GM18505 (cell line): ENCODE measurements at regions not wholly inside any gene's neighbourhood (a gene's known extent, or its start where the extent isn't known, plus 50 kb on each side); places are given as distances from the start of the nearest gene placed in this dataset.

Source experiments
- ATAC-seq: cut with Tn5 transposase; IDR thresholded peaks from one replicate; pipeline ENCODE4 v1.9.1; 2021; ENCODE audit not compliant: unreplicated experiment
- POLR2A ChIP-seq: IDR thresholded peaks from 4 replicates; pipeline ENCODE4 v1.6.1; 2011; ENCODE audit warnings: borderline replicate concordance; ENCODE audit not compliant: insufficient read depth, insufficient read length; ENCODE audit errors: extremely low read depth

- TF ChIP-seq POLR2A: no peak
- ATAC-seq: no peak
Observed at GRCh38 chr2:12299431-12299830, 417.3 kb upstream of the TRIB2 start.

GRCh38 chr2:12300019-12300602, 416.6 kb upstream of the TRIB2 start:
- ATAC-seq: no peak

GRCh38 chr2:12300927-12301326, 415.8 kb upstream of the TRIB2 start:
- TF ChIP-seq POLR2A: no peak
- no peak for ATAC-seq

More at GRCh38 chr2:12300019-12300602, 416.6 kb upstream of the TRIB2 start:
- TF ChIP-seq POLR2A: no peak

- no peak for ATAC-seq
Observed at GRCh38 chr2:12302140-12302539, 414.6 kb upstream of the TRIB2 start.

GRCh38 chr2:12302691-12303090, 414.0 kb upstream of the TRIB2 start:
- ATAC-seq: no peak
- TF ChIP-seq POLR2A: no peak

More at GRCh38 chr2:12302140-12302539, 414.6 kb upstream of the TRIB2 start:
- TF ChIP-seq POLR2A: no peak

- ATAC-seq: no peak
- TF ChIP-seq POLR2A: no peak
Observed at GRCh38 chr2:12303181-12304030, 413.3 kb upstream of the TRIB2 start.

- no peak for ATAC-seq
Observed at GRCh38 chr2:12304564-12305171, 412.1 kb upstream of the TRIB2 start.

GRCh38 chr2:12305931-12306330, 410.8 kb upstream of the TRIB2 start:
- no peak for ATAC-seq
- no peak for TF ChIP-seq POLR2A

More at GRCh38 chr2:12304564-12305171, 412.1 kb upstream of the TRIB2 start:
- TF ChIP-seq POLR2A: no peak

GRCh38 chr2:12310399-12310798, 406.3 kb upstream of the TRIB2 start:
- ATAC-seq: no peak
- TF ChIP-seq POLR2A: no peak

GRCh38 chr2:12313445-12314126, 403.1 kb upstream of the TRIB2 start:
- no peak for TF ChIP-seq POLR2A
- ATAC-seq: no peak

- no peak for TF ChIP-seq POLR2A
- no peak for ATAC-seq
Observed at GRCh38 chr2:12314127-12314760, 402.5 kb upstream of the TRIB2 start.

- ATAC-seq: no peak
- TF ChIP-seq POLR2A: no peak
Observed at GRCh38 chr2:12315224-12315623, 401.5 kb upstream of the TRIB2 start.

- ATAC-seq: no peak
- TF ChIP-seq POLR2A: no peak
Observed at GRCh38 chr2:12316476-12316875, 400.3 kb upstream of the TRIB2 start.
